ENCODE measurements at regions not wholly inside any gene's neighbourhood (a gene's known extent, or its start where the extent isn't known, plus 50 kb on each side); places are given as distances from the start of the nearest gene placed in this dataset.

DNA sequence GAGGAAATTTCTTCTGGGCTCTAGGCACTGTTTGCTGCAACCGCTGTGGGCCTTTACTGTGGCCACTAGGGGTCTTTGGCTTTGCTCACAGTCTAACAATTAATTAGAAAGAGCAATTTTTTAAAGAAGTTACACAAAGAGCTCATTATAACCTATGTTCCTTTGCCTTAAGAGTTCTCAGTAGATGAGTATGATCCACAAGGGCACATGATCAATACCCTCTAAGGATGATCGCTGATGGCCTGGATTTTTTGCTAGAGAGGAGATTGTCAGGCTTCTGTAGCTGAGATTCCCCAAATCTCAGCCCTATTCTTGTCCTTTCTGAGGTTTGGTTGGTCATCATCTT lies 80.8 kb upstream of the RHOBTB1 start:
- H3K4me2 ChIP-seq (ENCODE audit: low read depth, low read length, poor library complexity, severe bottlenecking): no peak overlapping the region
- no peaks in the 10 kb centered on the region for H3K27me3 ChIP-seq (ENCODE audit: low read length)
- no peaks in the 10 kb centered on the region for H4K20me1 ChIP-seq (ENCODE audit: low read depth, low read length)
- no peaks in the 10 kb centered on the region for H3K9me3 ChIP-seq (ENCODE audit: insufficient read depth, low read length)
- H3K9ac ChIP-seq (ENCODE audit: low read length): no peak overlapping the region
- TF ChIP-seq, protein P1, sequence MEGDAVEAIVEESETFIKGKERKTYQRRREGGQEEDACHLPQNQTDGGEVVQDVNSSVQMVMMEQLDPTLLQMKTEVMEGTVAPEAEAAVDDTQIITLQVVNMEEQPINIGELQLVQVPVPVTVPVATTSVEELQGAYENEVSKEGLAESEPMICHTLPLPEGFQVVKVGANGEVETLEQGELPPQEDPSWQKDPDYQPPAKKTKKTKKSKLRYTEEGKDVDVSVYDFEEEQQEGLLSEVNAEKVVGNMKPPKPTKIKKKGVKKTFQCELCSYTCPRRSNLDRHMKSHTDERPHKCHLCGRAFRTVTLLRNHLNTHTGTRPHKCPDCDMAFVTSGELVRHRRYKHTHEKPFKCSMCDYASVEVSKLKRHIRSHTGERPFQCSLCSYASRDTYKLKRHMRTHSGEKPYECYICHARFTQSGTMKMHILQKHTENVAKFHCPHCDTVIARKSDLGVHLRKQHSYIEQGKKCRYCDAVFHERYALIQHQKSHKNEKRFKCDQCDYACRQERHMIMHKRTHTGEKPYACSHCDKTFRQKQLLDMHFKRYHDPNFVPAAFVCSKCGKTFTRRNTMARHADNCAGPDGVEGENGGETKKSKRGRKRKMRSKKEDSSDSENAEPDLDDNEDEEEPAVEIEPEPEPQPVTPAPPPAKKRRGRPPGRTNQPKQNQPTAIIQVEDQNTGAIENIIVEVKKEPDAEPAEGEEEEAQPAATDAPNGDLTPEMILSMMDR (IDR thresholded peaks at IDR 0.05; ENCODE audit: insufficient read depth, low read length, poor library complexity, severe bottlenecking): peak; percentile 63
- no peak for TF ChIP-seq EZH2phosphoT487 (conservative IDR thresholded peaks at IDR 0.05; ENCODE audit: low read length)
- H2AFZ ChIP-seq (ENCODE audit: low read depth, low read length, severe bottlenecking): no peak overlapping the region
- H3K79me2 ChIP-seq (ENCODE audit: insufficient read depth, low read length): no peaks in the 10 kb centered on the region
- no peaks in the 10 kb centered on the region for H3K36me3 ChIP-seq (ENCODE audit: low read length)
- H3K27ac ChIP-seq (ENCODE audit: low read depth, low read length): no peak overlapping the region
- no peaks in the 10 kb centered on the region for H3K9me2 ChIP-seq (replicated peaks; ENCODE audit: insufficient read depth, low read length)
- no peaks in the 10 kb centered on the region for H3F3A ChIP-seq (ENCODE audit: insufficient read depth)
- H3K4me3 ChIP-seq (ENCODE audit: insufficient read depth, low read length, poor library complexity, severe bottlenecking): no peak overlapping the region

DNA sequence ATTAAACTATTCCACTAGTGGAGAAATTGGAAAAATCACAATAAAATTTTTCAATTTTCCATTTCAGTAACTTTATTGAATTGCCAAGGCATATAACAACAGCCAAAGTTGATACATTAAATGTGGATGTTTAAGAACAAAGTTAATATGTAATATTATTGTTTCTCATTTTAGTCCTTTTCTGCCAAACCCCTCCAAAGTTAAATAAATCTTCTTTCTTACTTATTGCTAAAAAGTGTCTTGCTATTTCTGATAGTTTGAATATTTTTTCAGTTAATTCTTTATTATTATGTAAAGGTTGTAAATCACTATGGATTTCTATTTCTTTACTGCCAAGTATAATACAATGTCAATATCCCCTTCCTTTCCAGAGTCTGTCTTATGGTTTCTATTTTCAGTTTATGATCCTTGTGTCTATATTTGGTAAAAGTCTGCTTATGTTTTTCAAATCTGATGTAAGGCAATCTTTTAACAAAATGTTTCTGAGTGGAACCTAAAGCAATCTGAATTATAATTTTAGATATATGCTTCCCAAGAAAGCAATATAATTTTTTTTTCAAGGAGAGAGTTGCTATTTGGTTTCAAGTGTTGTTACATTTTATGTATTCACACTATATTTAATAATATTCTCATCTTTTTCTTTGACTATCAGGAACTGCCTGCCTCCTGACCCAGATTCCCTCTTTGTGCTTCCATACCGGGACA lies 80.3 kb upstream of the RHOBTB1 start:
- no peaks in the 10 kb centered on the region for H3F3A ChIP-seq (ENCODE audit: insufficient read depth)
- H3K9ac ChIP-seq (ENCODE audit: low read length): no peak overlapping the region
- no peaks in the 10 kb centered on the region for H3K9me3 ChIP-seq (ENCODE audit: insufficient read depth, low read length)
- no peak overlapping the region for H3K27ac ChIP-seq (ENCODE audit: low read depth, low read length)
- no peaks in the 10 kb centered on the region for H3K79me2 ChIP-seq (ENCODE audit: insufficient read depth, low read length)
- no peak overlapping the region for H3K4me2 ChIP-seq (ENCODE audit: low read depth, low read length, poor library complexity, severe bottlenecking)
- TF ChIP-seq, protein P1 (IDR thresholded peaks at IDR 0.05; ENCODE audit: insufficient read depth, low read length, poor library complexity, severe bottlenecking): no peak
- TF ChIP-seq EZH2phosphoT487 (conservative IDR thresholded peaks at IDR 0.05; ENCODE audit: low read length): no peak
- H2AFZ ChIP-seq (ENCODE audit: low read depth, low read length, severe bottlenecking): no peak overlapping the region
- H3K36me3 ChIP-seq (ENCODE audit: low read length): no peaks in the 10 kb centered on the region
- no peaks in the 10 kb centered on the region for H3K9me2 ChIP-seq (replicated peaks; ENCODE audit: insufficient read depth, low read length)
- no peaks in the 10 kb centered on the region for H4K20me1 ChIP-seq (ENCODE audit: low read depth, low read length)
- no peak overlapping the region for H3K4me3 ChIP-seq (ENCODE audit: insufficient read depth, low read length, poor library complexity, severe bottlenecking)
- no peaks in the 10 kb centered on the region for H3K27me3 ChIP-seq (ENCODE audit: low read length)

DNA sequence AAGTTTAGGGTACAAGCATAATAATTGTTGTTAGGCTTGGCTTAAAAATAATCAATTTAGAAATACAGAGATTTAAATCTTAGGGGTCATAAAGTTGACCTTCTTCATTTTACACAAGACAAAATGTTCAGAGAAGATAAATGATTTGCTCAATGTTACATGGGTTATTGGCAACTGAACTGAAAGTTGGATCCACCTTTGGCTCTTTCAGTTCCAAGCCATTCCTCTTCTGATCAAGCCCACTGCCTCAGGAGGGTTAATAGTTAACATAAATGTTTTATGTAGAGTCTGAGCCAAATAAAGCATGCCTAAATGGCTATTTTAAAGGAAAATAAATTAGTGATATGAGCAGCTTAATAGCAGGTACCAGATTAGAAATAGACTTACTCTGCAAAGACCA lies 79.1 kb upstream of the RHOBTB1 start:
- Histone ChIP-seq H3K4me3 (ENCODE audit: insufficient read depth, low read length, poor library complexity, severe bottlenecking) (no peak overlapping the region), H3K4me2 (ENCODE audit: low read depth, low read length, poor library complexity, severe bottlenecking) (no peak overlapping the region), H4K20me1 (ENCODE audit: low read depth, low read length) (no peaks in the 10 kb centered on the region), H3K79me2 (ENCODE audit: insufficient read depth, low read length) (no peaks in the 10 kb centered on the region), H3K27me3 (ENCODE audit: low read length) (no peaks in the 10 kb centered on the region), H3K36me3 (ENCODE audit: low read length) (no peaks in the 10 kb centered on the region), H3F3A (ENCODE audit: insufficient read depth) (no peaks in the 10 kb centered on the region), H3K9ac (ENCODE audit: low read length) (no peak overlapping the region), H3K9me3 (ENCODE audit: insufficient read depth, low read length) (no peaks in the 10 kb centered on the region), H3K27ac (ENCODE audit: low read depth, low read length) (no peak overlapping the region), H3K9me2 (replicated peaks; ENCODE audit: insufficient read depth, low read length) (no peaks in the 10 kb centered on the region), H2AFZ (ENCODE audit: low read depth, low read length, severe bottlenecking) (no peak overlapping the region)
- no peak for TF ChIP-seq EZH2phosphoT487 (conservative IDR thresholded peaks at IDR 0.05; ENCODE audit: low read length)
- TF ChIP-seq, protein P1 (IDR thresholded peaks at IDR 0.05; ENCODE audit: insufficient read depth, low read length, poor library complexity, severe bottlenecking): no peak

Measured in SU-DHL-6 (cell line).